Psoas muscle (tissue), 7 donors: ENCODE measurements at regions not wholly inside any gene's neighbourhood (a gene's known extent, or its start where the extent isn't known, plus 50 kb on each side); places are given as distances from the start of the nearest gene placed in this dataset.

Experiments
- ATAC-seq, 4 donors: fragments of 200-7000 bp; cut with Tn5 transposase; one replicate each; pipeline ENCODE4 v1.9.1; 2020; ENCODE audit warnings: moderate library complexity in 3 of 4, mild to moderate bottlenecking in 2 of 4
- DNase-seq, 2 donors: peaks; one replicate each; pipeline ENCODE4 v3.0.0-alpha.2; 2020
- H3K27ac ChIP-seq: fragments of 200-600 bp; one replicate; pipeline ENCODE4 v1.8.0; 2022
- H3K27me3 ChIP-seq, 3 donors: fragments of 200-600 bp in 1 of 3; one replicate each; pipeline versions ENCODE4 v1.6.1 to v1.8.0; 2013 to 2022; ENCODE audit warnings: low read length in 2 of 3, mild to moderate bottlenecking in 2 of 3, moderate library complexity in 1 of 3; ENCODE audit not compliant: insufficient read depth in 3 of 3
- H3K36me3 ChIP-seq, 2 donors: fragments of 200-600 bp in 1 of 2; one replicate each; pipeline versions ENCODE4 v1.6.1 to v1.8.0; 2013 to 2022; ENCODE audit warnings: low read depth in 1 of 2, mild to moderate bottlenecking in 1 of 2, moderate library complexity in 1 of 2; ENCODE audit not compliant: insufficient read depth in 1 of 2
- H3K4me1 ChIP-seq: fragments of 200-600 bp; one replicate; pipeline ENCODE4 v1.8.0; 2022
- H3K4me3 ChIP-seq: fragments of 200-600 bp; one replicate; pipeline ENCODE4 v1.8.0; 2022; ENCODE audit warnings: mild to moderate bottlenecking
- H3K9me3 ChIP-seq: fragments of 200-600 bp; one replicate; pipeline ENCODE4 v1.8.0; 2022
- WGBS, 3 donors: extraction: QIAGEN DNeasy Blood & Tissue Kit; methylation state at CpG; one replicate each; pipeline versions ENCODE4 v1.1.6 to v1.1.7; 2013; 5-methylcytosine and 5-hydroxymethylcytosine counted together
- intact Hi-C, 2 donors: fragments of 100-400 bp; cut with DNase I; formaldehyde crosslinking; loops; one replicate each; pipeline versions ENCODE4 v1.11.0 to v1.14.2; 2022
- TF ChIP-seq, protein P1 (sequence below): fragments of 200-600 bp; IDR thresholded peaks from one replicate; pipeline ENCODE4 v1.8.0; 2022; ENCODE audit warnings: antibody characterized with exemption
- donor health status: healthy with polysubstance abuse.
- donor health status: DM: no; HTN: no; CAD: no; lungs with moderate emphysema.
- donor health status: Bipolar disorder and iron deficiency.
- donor health status: healthy.
- donor health status: DM: yes; HTN: yes; CAD: no.
- donor health status: DM: no; HTN: no; CAD: no.
- donor health status: DM: yes; HTN: yes; CAD: no.

DNA sequence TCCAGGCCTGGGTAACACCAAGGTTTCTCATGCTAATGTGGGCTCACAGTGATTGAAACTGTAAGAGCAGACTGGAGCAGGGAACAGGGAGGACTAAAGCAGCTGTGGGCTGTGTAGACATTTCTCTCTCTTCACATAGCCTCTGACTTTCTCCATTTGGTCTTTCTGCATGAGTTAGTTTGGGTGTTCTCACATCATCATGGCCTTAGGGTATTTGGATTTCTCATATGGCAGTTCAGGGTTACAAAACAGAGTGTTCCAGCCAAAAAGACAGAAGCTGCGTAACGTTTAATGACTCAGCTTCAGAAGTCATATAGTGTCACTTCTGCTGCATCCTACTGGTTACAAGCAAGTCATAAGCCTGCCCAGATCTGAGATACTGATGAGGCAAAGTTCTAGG lies 52.0 kb upstream of the OSBPL8 start:
- no peaks in the 10 kb centered on the region for H3K4me1 ChIP-seq
- H3K27ac ChIP-seq, result no peak overlapping the region
- TF ChIP-seq, protein P1, sequence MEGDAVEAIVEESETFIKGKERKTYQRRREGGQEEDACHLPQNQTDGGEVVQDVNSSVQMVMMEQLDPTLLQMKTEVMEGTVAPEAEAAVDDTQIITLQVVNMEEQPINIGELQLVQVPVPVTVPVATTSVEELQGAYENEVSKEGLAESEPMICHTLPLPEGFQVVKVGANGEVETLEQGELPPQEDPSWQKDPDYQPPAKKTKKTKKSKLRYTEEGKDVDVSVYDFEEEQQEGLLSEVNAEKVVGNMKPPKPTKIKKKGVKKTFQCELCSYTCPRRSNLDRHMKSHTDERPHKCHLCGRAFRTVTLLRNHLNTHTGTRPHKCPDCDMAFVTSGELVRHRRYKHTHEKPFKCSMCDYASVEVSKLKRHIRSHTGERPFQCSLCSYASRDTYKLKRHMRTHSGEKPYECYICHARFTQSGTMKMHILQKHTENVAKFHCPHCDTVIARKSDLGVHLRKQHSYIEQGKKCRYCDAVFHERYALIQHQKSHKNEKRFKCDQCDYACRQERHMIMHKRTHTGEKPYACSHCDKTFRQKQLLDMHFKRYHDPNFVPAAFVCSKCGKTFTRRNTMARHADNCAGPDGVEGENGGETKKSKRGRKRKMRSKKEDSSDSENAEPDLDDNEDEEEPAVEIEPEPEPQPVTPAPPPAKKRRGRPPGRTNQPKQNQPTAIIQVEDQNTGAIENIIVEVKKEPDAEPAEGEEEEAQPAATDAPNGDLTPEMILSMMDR, result no peak
- H3K27me3 ChIP-seq, result no peaks in the 10 kb centered on the region
- peak; percentile 34 to 91 (median 88) for ATAC-seq
- WGBS, 3 donors, result 37 to 56% (median 42%) methylated on average over 2 of the region's 2 CpGs
- DNase-seq, result no peak
- H3K4me3 ChIP-seq, result no peak overlapping the region
- no peaks in the 10 kb centered on the region for H3K9me3 ChIP-seq
- intact Hi-C loops, result no loop called here
- no peaks in the 10 kb centered on the region for H3K36me3 ChIP-seq

DNA sequence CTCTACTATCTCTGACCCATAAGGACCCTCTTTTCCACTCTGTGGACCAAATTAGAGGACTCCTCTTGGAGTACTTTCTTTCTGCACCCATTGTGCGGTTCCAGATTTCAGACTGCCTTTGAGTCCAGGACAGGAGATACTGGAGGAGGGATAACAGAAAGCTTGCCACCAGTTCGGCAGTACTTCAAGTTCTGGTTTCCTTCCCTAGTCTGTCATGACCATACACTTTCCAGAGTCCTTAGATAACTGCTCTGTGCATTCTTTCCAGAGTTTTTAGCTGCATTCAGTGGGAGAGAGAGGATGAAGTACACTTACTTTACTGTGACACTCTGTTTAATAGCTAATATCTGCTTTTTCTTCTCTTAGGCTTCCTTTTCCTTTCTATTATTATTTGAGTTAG lies 54.8 kb upstream of the OSBPL8 start:
- TF ChIP-seq, protein P1, result no peak
- 83 to 94% (median 90%) methylated on average over 2 of the region's 2 CpGs for WGBS, 3 donors

DNA sequence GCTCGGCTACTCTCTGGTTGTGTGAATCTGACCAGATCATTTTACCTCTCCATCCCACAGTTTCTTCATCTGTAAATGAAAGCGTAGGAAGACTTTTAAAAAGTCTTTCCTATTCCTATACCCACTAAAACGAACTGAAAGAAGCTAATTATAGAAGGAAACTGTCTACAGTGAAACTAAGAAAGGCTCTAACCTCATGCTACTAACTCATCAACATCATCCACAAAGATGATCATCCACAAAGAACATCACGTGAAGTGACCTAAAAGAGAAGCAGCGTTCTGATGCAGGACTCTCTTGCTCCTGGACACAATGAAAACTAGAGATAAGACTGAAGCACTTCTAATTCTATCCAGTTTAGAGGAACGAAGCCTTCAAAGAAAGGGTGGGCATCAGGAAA lies 58.5 kb upstream of the OSBPL8 start:
- WGBS, 3 donors, result 80 to 88% (median 87%) methylated on average over 6 of the region's 6 CpGs
- TF ChIP-seq, protein P1, result no peak
- intact Hi-C loops, result no loop called here
- DNase-seq (no peak), ATAC-seq (no peak)
- Histone ChIP-seq H3K9me3 (no peaks in the 10 kb centered on the region), H3K4me3 (no peak overlapping the region), H3K27ac (no peak overlapping the region), H3K4me1 (no peaks in the 10 kb centered on the region), H3K36me3 (no peaks in the 10 kb centered on the region), H3K27me3 (no peaks in the 10 kb centered on the region)

More for the DNA sequence above, 54.8 kb upstream of the OSBPL8 start:
- intact Hi-C loops, result no loop called here
- Histone ChIP-seq H3K36me3 (no peaks in the 10 kb centered on the region), H3K4me3 (no peak overlapping the region), H3K9me3 (no peaks in the 10 kb centered on the region), H3K27ac (no peak overlapping the region), H3K27me3 (no peaks in the 10 kb centered on the region), H3K4me1 (no peaks in the 10 kb centered on the region)
- ATAC-seq, result no peak
- DNase-seq, result no peak

DNA sequence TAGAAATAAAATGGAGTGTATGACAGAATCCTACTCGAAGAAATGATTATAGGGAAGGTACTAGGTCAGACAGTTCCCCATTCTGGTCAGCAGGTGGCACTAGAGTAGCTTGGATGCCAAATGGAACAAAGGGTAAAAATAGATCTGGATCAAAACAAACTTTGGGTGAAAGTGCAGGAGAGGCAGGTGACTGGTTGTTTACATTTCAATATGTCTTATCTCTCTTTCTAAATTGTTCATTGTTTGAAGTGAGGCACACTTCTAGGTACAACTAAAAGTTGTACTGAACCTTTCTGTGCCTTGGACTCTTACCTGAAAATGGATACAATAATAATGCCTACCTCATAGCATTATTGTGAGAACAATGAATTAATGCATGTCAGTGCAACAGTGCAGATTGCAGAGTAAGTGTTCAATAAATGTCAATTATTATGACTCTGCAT lies 62.0 kb upstream of the OSBPL8 start:
- TF ChIP-seq, protein P1, result peak; percentile 97
- Histone ChIP-seq H3K4me1 (no peaks in the 10 kb centered on the region), H3K9me3 (no peaks in the 10 kb centered on the region), H3K27me3 (no peaks in the 10 kb centered on the region), H3K36me3 (no peaks in the 10 kb centered on the region), H3K4me3 (no peak overlapping the region), H3K27ac (no peak overlapping the region)
- DNase-seq, result peak; percentile 30 to 66
- intact Hi-C loops, result loop anchor here (2.0 to 5.0 kb wide), 4 partner anchors 169 to 391 kb away; no protein-coding TSS in a partner anchor
- WGBS, 3 donors, result 0 to 10% (median 3%) methylated on average over 1 of the region's 1 CpG
- peak; percentile 88 to 95 (median 92) for ATAC-seq

DNA sequence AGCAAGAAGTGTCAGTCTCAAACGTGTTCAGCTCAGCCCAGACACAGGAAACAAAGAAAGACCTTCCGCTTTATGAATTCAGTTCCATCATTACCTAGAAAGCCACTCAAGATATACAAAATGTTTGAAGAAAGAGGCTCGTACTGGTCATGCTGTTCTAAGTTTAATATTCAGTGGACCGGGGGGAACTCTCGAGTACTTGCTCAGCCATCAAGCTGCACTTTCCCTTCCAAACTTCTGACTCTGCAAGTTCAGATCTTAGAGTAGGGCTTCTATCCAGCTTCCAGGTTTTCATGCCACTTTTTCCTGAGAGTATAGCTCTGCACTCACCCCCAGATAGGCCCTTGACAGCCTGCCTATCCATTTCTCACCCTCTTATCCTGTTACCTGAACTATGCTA lies 62.8 kb upstream of the OSBPL8 start:
- Histone ChIP-seq H3K27me3 (no peaks in the 10 kb centered on the region), H3K4me1 (no peaks in the 10 kb centered on the region), H3K9me3 (no peaks in the 10 kb centered on the region), H3K36me3 (no peaks in the 10 kb centered on the region), H3K4me3 (no peak overlapping the region), H3K27ac (no peak overlapping the region)
- DNase-seq (no peak), ATAC-seq (no peak)
- intact Hi-C loops, result loop anchor here in 1 of 2 donors (5.0 kb wide), 2 partner anchors 170 to 390 kb away; no protein-coding TSS in a partner anchor
- 68 to 82% (median 77%) methylated on average over 5 of the region's 5 CpGs for WGBS, 3 donors
- TF ChIP-seq, protein P1, result no peak
